Endodermal cell (in vitro differentiated cells): ENCODE measurements at regions not wholly inside any gene's neighbourhood (a gene's known extent, or its start where the extent isn't known, plus 50 kb on each side); places are given as distances from the start of the nearest gene placed in this dataset.

Experiments used
- DNase-seq: peaks from one replicate; pipeline ENCODE4 v3.0.0-alpha.2; 2017
- H3K27ac ChIP-seq: 2 replicates; pipeline ENCODE4 v1.5.1; 2013; ENCODE audit warnings: mild to moderate bottlenecking, low read depth, low read length, moderate library complexity
- H3K27me3 ChIP-seq: 2 replicates; pipeline ENCODE4 v1.6.1; 2013; ENCODE audit warnings: mild to moderate bottlenecking, low read length, moderate library complexity; ENCODE audit not compliant: insufficient read depth, control insufficient read depth, poor library complexity, severe bottlenecking
- H3K36me3 ChIP-seq: 2 replicates; pipeline ENCODE4 v1.7.0; 2013; ENCODE audit warnings: mild to moderate bottlenecking, low read length, moderate library complexity; ENCODE audit not compliant: control insufficient read depth, insufficient read depth
- H3K4me1 ChIP-seq: one replicate; pipeline ENCODE4 v1.7.0; 2013; ENCODE audit warnings: low read length; ENCODE audit not compliant: control insufficient read depth, insufficient read depth
- H3K4me3 ChIP-seq: 2 replicates; pipeline ENCODE4 v1.5.1; 2013; ENCODE audit warnings: mild to moderate bottlenecking, low read length, moderate library complexity
- H3K9ac ChIP-seq: 2 replicates; pipeline ENCODE4 v1.6.1; 2013; ENCODE audit warnings: mild to moderate bottlenecking, low read length, moderate library complexity; ENCODE audit not compliant: poor library complexity, severe bottlenecking; ENCODE audit errors: extremely low read depth
- H3K9me3 ChIP-seq: 2 replicates; pipeline ENCODE4 v1.6.1; 2013; ENCODE audit warnings: mild to moderate bottlenecking, low read length, moderate library complexity; ENCODE audit not compliant: control insufficient read depth
- H3K27ac Mint-ChIP-seq: 2 replicates; pipeline ENCODE4 v1.8.0; 2020; ENCODE audit warnings: mixed read lengths
- H3K27me3 Mint-ChIP-seq: 2 replicates; pipeline ENCODE4 v1.8.0; 2021; ENCODE audit warnings: mild to moderate bottlenecking, mixed read lengths; ENCODE audit not compliant: insufficient read depth
- H3K36me3 Mint-ChIP-seq: 2 replicates; pipeline ENCODE4 v1.8.0; 2020; ENCODE audit warnings: low read depth, mixed read lengths
- H3K4me1 Mint-ChIP-seq: 2 replicates; pipeline ENCODE4 v1.8.0; 2020; ENCODE audit warnings: mixed read lengths
- H3K4me3 Mint-ChIP-seq: 2 replicates; pipeline ENCODE4 v1.8.0; 2020; ENCODE audit warnings: mild to moderate bottlenecking, moderate library complexity, mixed read lengths
- H3K9me3 Mint-ChIP-seq: 2 replicates; pipeline ENCODE4 v1.8.0; 2020; ENCODE audit warnings: mild to moderate bottlenecking, mixed read lengths
- WGBS, 2 experiments: methylation state at CpG; one replicate each; pipeline versions ENCODE4 v1.1.5 to v1.1.7; 2013; ENCODE audit warnings: missing lambda C conversion rate in 2 of 2, mixed read lengths in 1 of 2; ENCODE audit not compliant: insufficient coverage in 1 of 2, insufficient read length in 1 of 2; 5-methylcytosine and 5-hydroxymethylcytosine counted together
- TF ChIP-seq, protein P1 (sequence below): fragments of 200-600 bp; sonication (generic); conservative IDR thresholded peaks from 2 replicates; pipeline ENCODE4 v1.5.0; 2021; ENCODE audit warnings: antibody characterized with exemption, mild to moderate bottlenecking

- WGBS, 2 experiments = 80 to 100% methylated on average over 1 of the region's 1 CpG
Measured at GRCh38 chr13:34577051-34577450, 365.0 kb upstream of the NBEA start.

DNA sequence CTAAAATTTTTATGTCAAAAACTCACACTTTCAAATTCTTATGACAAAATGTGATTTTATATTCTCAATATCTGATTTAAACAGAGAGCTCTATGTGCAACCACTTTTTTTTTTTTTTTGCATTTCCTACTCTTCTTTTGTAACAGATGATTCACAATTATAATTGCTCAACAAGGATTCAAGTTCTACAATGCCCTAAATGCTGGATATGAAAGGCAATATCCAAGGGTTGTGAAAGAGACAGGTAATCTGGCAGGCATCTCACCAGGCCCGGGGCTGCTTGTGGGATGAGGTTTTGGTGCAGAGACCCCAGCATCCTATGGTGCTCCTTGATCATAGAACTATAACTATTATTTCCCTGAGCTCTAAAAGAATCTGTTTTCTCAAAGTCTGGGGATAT is 363.6 kb upstream of the NBEA start:
- Mint-ChIP-seq H3K27ac (no peak overlapping the region), H3K27me3 (peaks cover 2% of the 10 kb centered on the region), H3K9me3 (no peaks in the 10 kb centered on the region), H3K36me3 (no peaks in the 10 kb centered on the region), H3K4me3 (no peak overlapping the region), H3K4me1 (no peaks in the 10 kb centered on the region)
- Histone ChIP-seq H3K4me1 (no peaks in the 10 kb centered on the region), H3K36me3 (no peaks in the 10 kb centered on the region), H3K9me3 (no peaks in the 10 kb centered on the region), H3K27me3 (no peaks in the 10 kb centered on the region), H3K4me3 (no peak overlapping the region), H3K27ac (no peak overlapping the region), H3K9ac (no peak overlapping the region)
- WGBS, 2 experiments = 93% methylated on average over 1 of the region's 1 CpG; no CpG with 5 or more reads in 1 of the 2 experiments
- TF ChIP-seq, protein P1, sequence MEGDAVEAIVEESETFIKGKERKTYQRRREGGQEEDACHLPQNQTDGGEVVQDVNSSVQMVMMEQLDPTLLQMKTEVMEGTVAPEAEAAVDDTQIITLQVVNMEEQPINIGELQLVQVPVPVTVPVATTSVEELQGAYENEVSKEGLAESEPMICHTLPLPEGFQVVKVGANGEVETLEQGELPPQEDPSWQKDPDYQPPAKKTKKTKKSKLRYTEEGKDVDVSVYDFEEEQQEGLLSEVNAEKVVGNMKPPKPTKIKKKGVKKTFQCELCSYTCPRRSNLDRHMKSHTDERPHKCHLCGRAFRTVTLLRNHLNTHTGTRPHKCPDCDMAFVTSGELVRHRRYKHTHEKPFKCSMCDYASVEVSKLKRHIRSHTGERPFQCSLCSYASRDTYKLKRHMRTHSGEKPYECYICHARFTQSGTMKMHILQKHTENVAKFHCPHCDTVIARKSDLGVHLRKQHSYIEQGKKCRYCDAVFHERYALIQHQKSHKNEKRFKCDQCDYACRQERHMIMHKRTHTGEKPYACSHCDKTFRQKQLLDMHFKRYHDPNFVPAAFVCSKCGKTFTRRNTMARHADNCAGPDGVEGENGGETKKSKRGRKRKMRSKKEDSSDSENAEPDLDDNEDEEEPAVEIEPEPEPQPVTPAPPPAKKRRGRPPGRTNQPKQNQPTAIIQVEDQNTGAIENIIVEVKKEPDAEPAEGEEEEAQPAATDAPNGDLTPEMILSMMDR = no peak
- DNase-seq = no peak

More at GRCh38 chr13:34577051-34577450, 365.0 kb upstream of the NBEA start:
- no peak overlapping the region for H3K9ac ChIP-seq
- DNase-seq = no peak
- no peaks in the 10 kb centered on the region for H3K4me1 ChIP-seq
- Mint-ChIP-seq H3K27ac (no peak overlapping the region), H3K4me1 (no peaks in the 10 kb centered on the region), H3K4me3 (no peak overlapping the region), H3K9me3 (no peaks in the 10 kb centered on the region), H3K36me3 (no peaks in the 10 kb centered on the region), H3K27me3 (peaks cover 2% of the 10 kb centered on the region)
- no peaks in the 10 kb centered on the region for H3K27me3 ChIP-seq
- TF ChIP-seq, protein P1 = no peak
- H3K36me3 ChIP-seq = no peaks in the 10 kb centered on the region
- H3K9me3 ChIP-seq = no peaks in the 10 kb centered on the region
- no peak overlapping the region for H3K4me3 ChIP-seq
- H3K27ac ChIP-seq = no peak overlapping the region

DNA sequence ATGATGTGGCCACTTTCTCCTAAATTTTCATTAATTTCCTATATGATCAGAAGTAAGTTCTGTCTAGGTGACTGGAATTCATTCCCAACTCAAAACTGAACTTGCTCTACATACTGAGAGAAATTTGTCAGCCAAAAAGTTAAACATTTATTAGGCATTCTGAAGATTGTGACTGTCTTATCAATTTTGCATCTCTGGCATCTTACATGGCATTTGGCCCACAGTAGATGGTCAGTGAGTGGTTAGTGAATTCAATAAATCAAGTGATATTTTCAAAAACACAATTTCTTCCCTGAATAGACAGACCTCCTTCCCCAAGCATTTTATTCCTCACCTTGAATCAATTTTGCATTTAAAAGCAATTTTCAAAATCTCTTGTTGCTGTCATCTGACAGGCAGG is 363.2 kb upstream of the NBEA start:
- Histone ChIP-seq H3K27ac (no peak overlapping the region), H3K9ac (no peak overlapping the region), H3K9me3 (no peaks in the 10 kb centered on the region), H3K27me3 (no peaks in the 10 kb centered on the region), H3K4me3 (no peak overlapping the region), H3K4me1 (no peaks in the 10 kb centered on the region), H3K36me3 (no peaks in the 10 kb centered on the region)
- Mint-ChIP-seq H3K4me3 (no peak overlapping the region), H3K27me3 (peaks cover 2% of the 10 kb centered on the region), H3K27ac (no peak overlapping the region), H3K9me3 (no peaks in the 10 kb centered on the region), H3K36me3 (no peaks in the 10 kb centered on the region), H3K4me1 (no peaks in the 10 kb centered on the region)
- no peak for DNase-seq
- TF ChIP-seq, protein P1 = no peak
